ENCODE measurements at regions not wholly inside any gene's neighbourhood (a gene's known extent, or its start where the extent isn't known, plus 50 kb on each side); places are given as distances from the start of the nearest gene placed in this dataset.
"Not testable (repeated sequence)": the region's sequence is repeated elsewhere in the genome, so short reads cannot be mapped to it uniquely, and the experiment has no call there.

- ChIA-PET CTCF (no interaction called here), POLR2A (no interaction called here)
- no peak overlapping the region for H3K4me3 Mint-ChIP-seq
- no peaks in the 10 kb centered on the region; the same call in 1 of the 2 replicates for H3K27me3 Mint-ChIP-seq (ENCODE audit: low read depth)
- no peak for TF ChIP-seq GABPB1 (CRISPR knock-in tag; IDR thresholded peaks at IDR 0.05)
- no peak for TF ChIP-seq KAT7 (CRISPR knock-in tag; IDR thresholded peaks at IDR 0.05; ENCODE audit: borderline replicate concordance)
- no peak for TF ChIP-seq IRF1 (CRISPR knock-in tag; IDR thresholded peaks at IDR 0.05)
- no peak for TF ChIP-seq ZNF416 (CRISPR knock-in tag; IDR thresholded peaks at IDR 0.05)
- TF ChIP-seq ATF3 (CRISPR knock-in tag; conservative IDR thresholded peaks at IDR 0.05): no peak
- no peak for TF ChIP-seq TEAD4 (CRISPR knock-in tag; IDR thresholded peaks at IDR 0.05)
- no peak for TF ChIP-seq ERG (CRISPR knock-in tag; IDR thresholded peaks at IDR 0.05)
- TF ChIP-seq ZNF121 (CRISPR knock-in tag; IDR thresholded peaks at IDR 0.05): no peak
- no peak for TF ChIP-seq JUN (CRISPR knock-in tag; IDR thresholded peaks at IDR 0.05)
- no peak for TF ChIP-seq RELA (CRISPR knock-in tag; IDR thresholded peaks at IDR 0.05; ENCODE audit: borderline replicate concordance)
- no peak for TF ChIP-seq ZNF671 (CRISPR knock-in tag; IDR thresholded peaks at IDR 0.05)
- H3K27ac Mint-ChIP-seq: no peak overlapping the region
- H3K9me3 Mint-ChIP-seq: peaks cover 26% of the 10 kb centered on the region
- no peak for ATAC-seq
- DNase-seq (ENCODE audit: low spot score): no peak
- peaks cover 9% of the 10 kb centered on the region for H3K4me1 Mint-ChIP-seq
- peaks cover 2% of the 10 kb centered on the region; the same call in 1 of the 2 replicates for H3K36me3 Mint-ChIP-seq
These were observed 607.1 kb downstream of the ADCYAP1 start for GRCh38 chr18:1511619-1512311.

- Mint-ChIP-seq H3K4me3 (no peak overlapping the region), H3K27me3 (ENCODE audit: low read depth) (no peaks in the 10 kb centered on the region; the same call in 1 of the 2 replicates), H3K9me3 (peaks cover 23% of the 10 kb centered on the region), H3K4me1 (peaks cover 9% of the 10 kb centered on the region), H3K27ac (no peak overlapping the region), H3K36me3 (peaks cover 2% of the 10 kb centered on the region; the same call in 1 of the 2 replicates)
- TF ChIP-seq AR (CRISPR knock-in tag; IDR thresholded peaks at IDR 0.05) (no peak), CBFB (CRISPR knock-in tag; IDR thresholded peaks at IDR 0.05; ENCODE audit: low read depth) (no peak), ZNF416 (CRISPR knock-in tag; IDR thresholded peaks at IDR 0.05) (no peak)
- CTCF ChIA-PET: no interaction called here
- DNase-seq (ENCODE audit: low spot score): no peak
- POLR2A ChIA-PET: no interaction called here
- ATAC-seq: no peak
These were observed 608.8 kb downstream of the ADCYAP1 start for GRCh38 chr18:1513519-1513918.

GRCh38 chr18:1521588-1522248 is 617.0 kb downstream of the ADCYAP1 start:
- POLR2A ChIA-PET; H3K27me3 Mint-ChIP-seq (ENCODE audit: low read depth); DNase-seq (ENCODE audit: low spot score); CTCF ChIA-PET; H3K36me3 Mint-ChIP-seq; ATAC-seq: not testable (repeated sequence)
- peaks cover 17% of the 10 kb centered on the region for H3K9me3 Mint-ChIP-seq
- peak overlapping the region; percentile 91 for H3K27ac Mint-ChIP-seq
- H3K4me1 Mint-ChIP-seq: peaks cover 11% of the 10 kb centered on the region
- H3K4me3 Mint-ChIP-seq: peak overlapping the region; percentile 69

- ChIA-PET CTCF (no interaction called here), POLR2A (no interaction called here)
- DNase-seq (ENCODE audit: low spot score): no peak
- H3K4me1 Mint-ChIP-seq: peaks cover 11% of the 10 kb centered on the region
- H3K9me3 Mint-ChIP-seq: peaks cover 17% of the 10 kb centered on the region
- peak overlapping the region; percentile 69 for H3K4me3 Mint-ChIP-seq
- H3K27ac Mint-ChIP-seq: peak overlapping the region; percentile 91; the same call in 1 of the 2 replicates
- ATAC-seq: no peak
- H3K27me3 Mint-ChIP-seq (ENCODE audit: low read depth): no peaks in the 10 kb centered on the region; the same call in 1 of the 2 replicates
- peaks cover 4% of the 10 kb centered on the region for H3K36me3 Mint-ChIP-seq
- TF ChIP-seq FOXK1 (CRISPR knock-in tag; IDR thresholded peaks at IDR 0.05) (no peak), MLX (CRISPR knock-in tag; IDR thresholded peaks at IDR 0.05) (no peak), E2F4 (CRISPR knock-in tag; IDR thresholded peaks at IDR 0.05; ENCODE audit: borderline replicate concordance, low read depth) (no peak), E2F1 (CRISPR knock-in tag; IDR thresholded peaks at IDR 0.05) (no peak), FOXP1 (CRISPR knock-in tag; IDR thresholded peaks at IDR 0.05; ENCODE audit: borderline replicate concordance) (no peak), ATF1 (CRISPR knock-in tag; IDR thresholded peaks at IDR 0.05) (no peak)
These were observed 617.6 kb downstream of the ADCYAP1 start for GRCh38 chr18:1522249-1522615.

All from WTC11 (cell line).